NCI-H82 treated with DMSO at 0.1 percent for 48 hours (cell line): ENCODE measurements at regions not wholly inside any gene's neighbourhood (a gene's known extent, or its start where the extent isn't known, plus 50 kb on each side); places are given as distances from the start of the nearest gene placed in this dataset.
A peak's percentile ranks its signal among the peaks of the same experiment; 100 is the strongest.
"Not testable (repeated sequence)": the region's sequence is repeated elsewhere in the genome, so short reads cannot be mapped to it uniquely, and the experiment has no call there.

ENCODE experiments used
- DNase-seq: peaks from one replicate; lab custom pipeline; 2025; ENCODE audit not compliant: unreplicated experiment; lab: John Stamatoyannopoulos, UW

GRCh38 chr21:18549214-18549905 lies 145.8 kb upstream of the TMPRSS15 start:
- DNase-seq = no peak

GRCh38 chr21:18550361-18550760 lies 146.8 kb upstream of the TMPRSS15 start:
- DNase-seq = no peak

- peak; percentile 90 for DNase-seq
Observed at GRCh38 chr21:18553786-18554185, 150.2 kb upstream of the TMPRSS15 start.

GRCh38 chr21:18567770-18568169 lies 164.2 kb upstream of the TMPRSS15 start:
- DNase-seq = not testable (repeated sequence)

GRCh38 chr21:18588001-18588662 lies 184.5 kb upstream of the TMPRSS15 start:
- no peak for DNase-seq

GRCh38 chr21:18601146-18601545 lies 197.6 kb upstream of the TMPRSS15 start:
- no peak for DNase-seq

- DNase-seq = no peak
Observed at GRCh38 chr21:18602711-18603110, 199.1 kb upstream of the TMPRSS15 start.

- no peak for DNase-seq
Observed at GRCh38 chr21:18603261-18603660, 199.7 kb upstream of the TMPRSS15 start.

- no peak for DNase-seq
Observed at GRCh38 chr21:18603980-18604379, 200.4 kb upstream of the TMPRSS15 start.

- DNase-seq = peak; percentile 71
Observed at GRCh38 chr21:18608226-18608625, 204.6 kb upstream of the TMPRSS15 start.

GRCh38 chr21:18614303-18614702 lies 210.7 kb upstream of the TMPRSS15 start:
- DNase-seq = no peak

- DNase-seq = no peak
Observed at GRCh38 chr21:18617291-18617690, 213.7 kb upstream of the TMPRSS15 start.

- no peak for DNase-seq
Observed at GRCh38 chr21:18620436-18620835, 216.9 kb upstream of the TMPRSS15 start.

- no peak for DNase-seq
Observed at GRCh38 chr21:18622383-18622782, 218.8 kb upstream of the TMPRSS15 start.

GRCh38 chr21:18630446-18630845 lies 226.9 kb upstream of the TMPRSS15 start:
- DNase-seq = no peak

- no peak for DNase-seq
Observed at GRCh38 chr21:18636897-18637296, 233.3 kb upstream of the TMPRSS15 start.

GRCh38 chr21:18646116-18646515 lies 242.5 kb upstream of the TMPRSS15 start:
- no peak for DNase-seq

- DNase-seq = no peak
Observed at GRCh38 chr21:18655931-18656330, 252.3 kb upstream of the TMPRSS15 start.

GRCh38 chr21:18661842-18662241 lies 258.3 kb upstream of the TMPRSS15 start:
- DNase-seq = no peak

GRCh38 chr21:18663663-18664062 lies 260.1 kb upstream of the TMPRSS15 start:
- DNase-seq = no peak

- DNase-seq = no peak
Observed at GRCh38 chr21:18666725-18667124, 263.1 kb upstream of the TMPRSS15 start.

GRCh38 chr21:18673789-18674188 lies 270.2 kb upstream of the TMPRSS15 start:
- no peak for DNase-seq

- DNase-seq = no peak
Observed at GRCh38 chr21:18677632-18678031, 274.0 kb upstream of the TMPRSS15 start.
